ENCODE measurements at regions not wholly inside any gene's neighbourhood (a gene's known extent, or its start where the extent isn't known, plus 50 kb on each side); places are given as distances from the start of the nearest gene placed in this dataset.

GRCh38 chr5:125467222-125467621 lies 720.8 kb upstream of the ZNF608 start:
- TF ChIP-seq CTCF (IDR thresholded peaks at IDR 0.05), result no peak
- no peak for TF ChIP-seq POLR2A (IDR thresholded peaks at IDR 0.05)
